Fibroblast of skin of left quadriceps (primary cell): ENCODE measurements at regions not wholly inside any gene's neighbourhood (a gene's known extent, or its start where the extent isn't known, plus 50 kb on each side); places are given as distances from the start of the nearest gene placed in this dataset.

Experiments used
- DNase-seq, 2 experiments: peaks; one replicate each; pipeline ENCODE4 v3.0.0-alpha.2; 2013; ENCODE audit warnings: low read depth in 2 of 2

- peak; percentile 12 to 13 for DNase-seq
Observed at GRCh38 chr11:104254347-104254746, 90.4 kb upstream of the PDGFD start.

DNA sequence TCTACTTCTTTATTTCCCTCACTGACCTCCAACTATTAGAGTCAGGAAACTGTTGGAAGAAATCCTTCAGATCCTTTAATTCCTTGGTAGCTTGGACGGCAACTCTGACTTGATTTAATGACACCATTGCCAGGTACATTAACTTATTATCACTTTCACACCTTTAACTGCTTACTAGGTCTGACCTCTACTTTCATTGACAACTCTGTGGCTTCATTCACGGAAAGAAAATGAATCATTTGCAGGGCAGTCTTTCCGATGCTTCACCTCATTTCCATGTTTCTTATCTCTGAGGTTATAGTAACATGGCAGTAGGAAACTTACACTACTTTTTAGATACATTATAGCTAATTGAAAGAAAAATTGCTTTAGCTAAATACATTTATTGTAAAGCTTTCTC, 82.6 kb upstream of the PDGFD start:
- DNase-seq = no peak

DNA sequence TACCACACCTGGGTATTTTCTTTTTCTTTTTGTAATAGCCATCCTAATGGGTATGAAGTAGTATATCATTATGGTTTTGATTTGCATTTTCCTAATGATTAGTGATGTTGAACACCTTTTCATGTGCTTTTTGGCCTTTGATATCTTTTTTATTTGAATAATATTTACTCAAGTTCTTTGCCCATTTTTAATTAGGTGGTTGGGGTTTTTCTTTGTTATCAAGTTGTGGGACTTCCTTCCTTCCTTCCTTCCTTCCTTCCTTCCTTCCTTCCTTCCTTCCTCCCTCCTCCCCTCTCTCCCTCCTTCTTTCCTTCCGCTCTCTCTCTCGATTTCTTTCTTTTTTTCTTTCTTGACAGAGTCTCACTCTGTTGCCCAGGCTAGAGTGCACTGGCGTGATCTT, 75.0 kb upstream of the PDGFD start:
- no peak for DNase-seq

GRCh38 chr11:104225047-104225446, 61.1 kb upstream of the PDGFD start:
- DNase-seq = no peak

DNA sequence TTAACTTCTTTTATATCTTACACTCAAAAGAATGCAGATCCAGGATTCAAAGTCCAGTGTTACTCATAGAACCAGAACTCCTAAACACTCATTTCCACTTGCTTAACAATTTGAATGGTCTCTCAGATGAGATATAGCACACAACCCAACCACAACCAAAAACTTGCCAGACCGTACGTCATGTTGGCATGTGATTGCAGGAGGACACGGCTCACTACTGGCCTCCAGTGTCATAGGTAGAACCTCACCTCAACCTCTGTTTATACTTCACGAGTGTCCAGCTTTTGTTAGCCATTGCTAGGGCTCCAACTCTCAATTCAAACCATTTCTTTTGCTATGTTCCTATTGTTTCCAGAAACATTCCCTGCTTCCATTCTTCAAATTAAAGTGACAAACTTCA, 58.5 kb upstream of the PDGFD start:
- DNase-seq = no peak

DNA sequence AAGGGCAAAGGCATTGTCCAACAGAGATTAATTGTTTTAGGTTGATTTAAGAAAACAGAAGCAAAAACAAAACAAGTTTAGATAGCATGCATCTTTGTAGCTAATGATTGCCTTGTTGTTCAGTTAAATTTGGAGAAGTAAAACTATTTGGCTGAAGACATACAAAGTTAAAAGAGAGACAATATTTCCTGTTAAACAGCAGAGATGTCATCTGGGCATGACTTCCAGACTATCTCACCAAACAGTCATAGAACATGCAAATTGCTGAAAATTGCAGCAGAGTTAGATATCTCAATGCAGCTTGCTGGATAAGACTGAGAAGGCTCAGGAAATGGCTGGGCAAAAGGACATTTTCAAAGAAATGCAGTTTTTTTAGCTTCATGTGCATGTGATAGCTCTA, 57.5 kb upstream of the PDGFD start:
- no peak for DNase-seq

- DNase-seq = no peak
Observed at GRCh38 chr11:104219096-104219495, 55.1 kb upstream of the PDGFD start.

DNA sequence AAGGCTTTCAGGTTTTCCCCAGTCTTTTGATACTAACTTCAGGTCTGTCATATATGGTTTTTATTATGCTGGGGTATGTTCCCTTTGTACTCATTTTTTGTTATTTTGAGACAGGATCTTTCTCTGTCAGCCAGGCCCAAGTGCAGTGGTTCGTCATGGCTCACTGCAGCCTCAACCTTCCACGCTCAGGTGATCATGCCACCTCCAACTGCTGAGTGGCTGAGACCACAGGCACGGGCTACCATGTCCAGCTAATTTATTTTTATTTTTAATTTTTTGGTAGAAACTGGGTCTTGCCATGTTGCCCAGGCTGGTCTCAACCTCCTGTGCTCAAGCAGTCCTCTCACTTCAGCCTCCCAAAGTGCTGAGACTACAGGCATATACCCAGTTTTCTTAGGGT, 50.6 kb upstream of the PDGFD start:
- no peak for DNase-seq
